ENCODE measurements at regions not wholly inside any gene's neighbourhood (a gene's known extent, or its start where the extent isn't known, plus 50 kb on each side); places are given as distances from the start of the nearest gene placed in this dataset.

DNA sequence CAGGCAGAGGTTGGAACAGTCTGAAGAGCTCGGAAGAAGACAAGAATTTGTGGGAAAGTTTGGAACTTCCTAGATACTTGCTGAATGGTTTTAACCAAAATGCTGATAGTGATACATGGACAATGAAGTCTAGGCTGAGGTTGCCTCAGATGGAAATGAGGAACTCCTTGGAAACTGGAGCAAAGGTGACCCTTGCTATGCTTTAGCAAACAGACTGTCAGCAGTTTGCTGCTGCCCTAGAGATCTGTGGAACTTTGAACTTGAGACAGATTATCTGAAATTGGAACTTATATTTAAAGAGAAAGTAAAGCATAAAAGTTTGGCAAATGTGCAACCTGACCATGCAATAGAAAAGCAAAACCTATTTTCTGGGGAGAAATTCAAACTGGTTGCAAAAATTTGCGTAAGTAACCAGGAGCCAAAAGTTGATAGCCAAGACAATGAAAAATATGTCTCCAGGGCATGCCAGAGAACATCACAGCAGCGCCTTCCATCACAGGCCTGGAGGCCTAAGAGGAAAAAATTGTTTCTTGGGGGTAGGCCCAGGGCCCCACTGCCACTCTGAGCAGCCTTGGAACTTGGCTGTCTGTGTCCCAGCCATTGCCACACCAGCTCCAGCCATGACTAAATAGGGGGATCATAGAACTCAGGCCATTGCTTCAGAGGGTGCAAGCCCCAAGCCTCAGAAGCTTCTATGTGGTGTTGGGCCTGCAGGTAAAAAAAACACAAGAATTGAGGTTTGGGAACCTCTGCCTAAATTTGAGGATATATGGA, 675.3 kb downstream of the LTN1 start:
- no peak overlapping the region for H3K4me3 ChIP-seq (replicated peaks; ENCODE audit: low read depth, low read length)
- DNase-seq (ENCODE audit: extremely low read depth, low read depth) = no peak
- no peak for TF ChIP-seq CTCF (IDR thresholded peaks at IDR 0.05; ENCODE audit: low read depth, low read length, missing control alignments)

DNA sequence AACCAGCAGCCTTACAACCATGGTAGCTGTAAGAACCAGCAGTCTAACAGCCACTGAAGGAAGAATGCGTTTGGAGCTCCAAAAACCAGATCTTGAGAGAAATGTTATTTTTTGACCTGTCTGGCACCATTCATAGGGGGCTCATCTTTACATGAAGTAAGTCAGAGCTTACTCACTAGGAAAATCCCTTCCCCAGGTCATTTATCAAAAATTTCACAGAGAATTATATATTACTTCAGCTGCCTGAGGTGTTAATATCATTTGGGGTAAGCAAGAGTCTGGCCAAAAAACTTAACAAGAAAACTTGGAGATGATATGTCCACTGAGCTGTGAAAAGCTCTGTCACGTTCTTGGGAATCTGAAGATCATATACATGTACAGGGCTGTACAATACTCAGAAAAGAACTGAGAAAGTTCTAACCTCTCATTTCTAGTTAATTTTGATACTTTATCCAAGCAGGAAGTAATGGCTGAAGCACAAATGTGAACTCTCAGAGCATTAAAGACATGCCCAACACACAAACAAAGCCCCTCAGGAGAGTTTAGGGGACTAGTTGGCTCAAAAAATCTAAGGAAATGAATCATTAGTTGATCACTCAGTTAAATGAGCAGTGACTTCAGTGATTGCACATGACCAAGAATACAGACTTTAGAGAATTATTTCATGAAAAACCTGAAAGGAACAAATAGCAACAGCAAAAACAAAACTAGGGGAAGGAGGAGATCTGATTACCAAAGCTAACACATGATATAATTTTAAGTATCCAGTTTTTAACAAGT, 681.1 kb downstream of the LTN1 start:
- no peak for DNase-seq (ENCODE audit: extremely low read depth, low read depth)
- H3K4me3 ChIP-seq (replicated peaks; ENCODE audit: low read depth, low read length) = no peak overlapping the region
- TF ChIP-seq CTCF (IDR thresholded peaks at IDR 0.05; ENCODE audit: low read depth, low read length, missing control alignments) = no peak

DNA sequence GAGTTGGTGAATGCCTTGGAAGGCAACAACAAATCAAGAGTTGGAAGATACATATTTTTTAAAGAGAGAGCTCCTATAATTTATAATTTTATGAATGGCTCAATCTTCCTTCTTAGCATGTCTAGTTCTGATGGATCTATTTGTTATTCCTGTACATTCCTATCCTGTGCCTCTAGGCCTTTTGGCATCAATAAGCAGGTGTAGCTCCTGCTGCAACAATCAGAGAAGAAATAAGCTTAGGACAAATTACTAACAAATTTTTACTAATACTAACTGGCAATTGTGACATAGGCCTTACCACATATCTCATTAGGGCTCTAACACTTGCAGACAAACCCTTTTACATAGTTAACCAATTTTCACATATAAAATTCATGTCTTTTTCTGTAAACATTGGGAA, 682.0 kb downstream of the LTN1 start:
- TF ChIP-seq CTCF (IDR thresholded peaks at IDR 0.05; ENCODE audit: low read depth, low read length, missing control alignments) = no peak
- no peak overlapping the region for H3K4me3 ChIP-seq (replicated peaks; ENCODE audit: low read depth, low read length)

DNA sequence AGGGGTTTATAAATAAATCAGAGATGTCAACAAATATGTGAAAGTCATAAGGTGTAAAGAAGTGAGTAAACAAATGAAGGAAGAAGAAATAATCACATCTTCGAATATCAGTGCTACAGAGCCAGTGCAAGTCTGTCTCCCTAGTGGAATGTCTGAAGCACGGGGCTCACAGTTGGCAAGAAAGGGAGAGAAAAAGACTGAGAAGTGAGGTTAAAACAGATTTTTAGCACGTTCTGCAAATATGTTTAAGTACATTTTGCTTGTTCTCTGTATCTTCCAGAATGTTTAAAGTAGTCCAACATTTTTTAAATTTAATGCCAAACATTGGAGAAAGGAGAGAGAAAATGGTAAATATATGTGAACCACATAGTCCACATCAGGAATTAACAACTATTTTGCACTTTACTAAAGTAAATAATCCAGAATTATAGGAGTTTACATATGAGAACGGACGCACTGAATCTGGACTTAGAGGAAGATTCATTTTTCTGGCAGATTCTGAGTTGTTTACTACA, 682.4 kb downstream of the LTN1 start:
- DNase-seq (ENCODE audit: extremely low read depth, low read depth) = no peak
- no peak overlapping the region for H3K4me3 ChIP-seq (replicated peaks; ENCODE audit: low read depth, low read length)
- TF ChIP-seq CTCF (IDR thresholded peaks at IDR 0.05; ENCODE audit: low read depth, low read length, missing control alignments) = no peak

More for the DNA sequence above, 682.0 kb downstream of the LTN1 start:
- DNase-seq (ENCODE audit: extremely low read depth, low read depth) = no peak

DNA sequence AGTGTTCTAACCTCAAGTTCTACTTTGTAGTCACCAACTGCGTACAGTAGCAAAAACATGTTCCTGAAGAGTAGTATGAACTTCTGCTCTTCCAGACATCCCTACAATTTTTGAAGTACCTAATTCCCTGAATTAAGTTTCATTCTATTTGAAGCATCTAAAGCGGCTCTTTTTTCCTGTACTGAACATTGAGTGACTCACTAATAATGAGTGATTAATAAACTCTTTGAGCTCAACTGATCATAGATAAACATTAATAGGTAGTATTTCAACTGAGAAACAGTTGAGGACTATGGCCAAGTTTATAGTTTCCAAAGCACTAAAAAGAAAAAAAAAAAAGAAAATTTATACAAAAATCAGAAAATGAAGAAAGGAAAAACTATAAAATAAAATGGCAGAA, 683.1 kb downstream of the LTN1 start:
- no peak overlapping the region for H3K4me3 ChIP-seq (replicated peaks; ENCODE audit: low read depth, low read length)
- no peak for TF ChIP-seq CTCF (IDR thresholded peaks at IDR 0.05; ENCODE audit: low read depth, low read length, missing control alignments)
- no peak for DNase-seq (ENCODE audit: extremely low read depth, low read depth)

DNA sequence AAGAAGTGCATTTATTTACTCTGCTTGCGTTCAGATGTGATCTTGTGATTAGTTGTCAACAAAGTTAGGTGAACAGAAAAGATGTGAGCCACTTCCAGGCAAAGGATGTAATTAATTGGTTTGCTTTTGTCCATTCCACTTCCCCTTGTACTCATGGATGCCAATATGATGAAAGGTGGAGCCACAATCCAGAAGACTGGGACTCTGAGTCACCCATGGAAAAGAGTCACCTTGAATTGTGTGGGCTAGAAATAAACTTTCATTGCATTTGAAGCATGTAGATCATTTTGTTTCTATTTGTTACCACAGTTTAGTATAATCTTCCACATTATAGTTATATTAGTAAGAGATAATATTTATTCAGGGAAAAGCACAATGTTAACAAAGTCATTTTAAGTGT, 684.2 kb downstream of the LTN1 start:
- no peak overlapping the region for H3K4me3 ChIP-seq (replicated peaks; ENCODE audit: low read depth, low read length)
- no peak for DNase-seq (ENCODE audit: extremely low read depth, low read depth)
- no peak for TF ChIP-seq CTCF (IDR thresholded peaks at IDR 0.05; ENCODE audit: low read depth, low read length, missing control alignments)

Measured in HFF-Myc (cell line).